Endothelial cell (in vitro differentiated cells): ENCODE measurements at regions not wholly inside any gene's neighbourhood (a gene's known extent, or its start where the extent isn't known, plus 50 kb on each side); places are given as distances from the start of the nearest gene placed in this dataset.

ENCODE experiments used
- DNase-seq: peaks from one replicate; pipeline ENCODE4 v3.0.0; 2021; ENCODE audit warnings: low spot score
- H3K27ac Mint-ChIP-seq: one replicate; pipeline ENCODE4 v1.8.0; 2021; ENCODE audit warnings: mixed read lengths, inconsistent platforms; ENCODE audit not compliant: unreplicated experiment
- H3K27me3 Mint-ChIP-seq: one replicate; pipeline ENCODE4 v1.8.0; 2021; ENCODE audit warnings: mild to moderate bottlenecking, moderate library complexity, mixed read lengths, inconsistent platforms; ENCODE audit not compliant: unreplicated experiment
- H3K36me3 Mint-ChIP-seq: one replicate; pipeline ENCODE4 v1.8.0; 2021; ENCODE audit warnings: mild to moderate bottlenecking, low read depth, mixed read lengths, inconsistent platforms; ENCODE audit not compliant: unreplicated experiment
- H3K4me1 Mint-ChIP-seq: one replicate; pipeline ENCODE4 v1.8.0; 2021; ENCODE audit warnings: mild to moderate bottlenecking, mixed read lengths, inconsistent platforms; ENCODE audit not compliant: unreplicated experiment
- H3K4me3 Mint-ChIP-seq: one replicate; pipeline ENCODE4 v1.8.0; 2021; ENCODE audit warnings: mild to moderate bottlenecking, mixed read lengths, inconsistent platforms; ENCODE audit not compliant: unreplicated experiment
- H3K9me3 Mint-ChIP-seq: one replicate; pipeline ENCODE4 v1.8.0; 2021; ENCODE audit warnings: mixed read lengths, inconsistent platforms; ENCODE audit not compliant: unreplicated experiment
- TF ChIP-seq, protein P1 (sequence below): fragments of 200-600 bp; sonication (generic); IDR thresholded peaks from one replicate; pipeline ENCODE4 v1.5.0; 2021; ENCODE audit warnings: antibody characterized with exemption; ENCODE audit not compliant: unreplicated experiment

DNA sequence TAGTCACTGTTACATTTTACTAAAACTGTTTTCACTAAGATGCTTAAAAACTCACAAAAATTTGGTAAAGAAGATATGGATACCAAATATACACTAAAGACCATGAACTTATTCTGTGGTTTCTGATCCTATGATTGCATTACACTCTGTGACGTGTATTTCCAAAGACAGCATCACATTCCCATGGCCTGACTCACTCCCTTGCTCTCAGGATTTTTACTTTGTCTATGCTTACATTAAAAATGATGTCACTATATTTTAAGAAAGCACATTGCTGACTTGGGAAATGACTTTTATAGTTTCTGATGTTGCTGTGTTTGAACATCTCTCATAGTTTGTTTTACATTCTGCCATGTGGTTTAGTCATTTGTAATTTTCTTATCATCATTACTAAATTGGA lies 327.9 kb upstream of the MAGEB18 start:
- TF ChIP-seq, protein P1, sequence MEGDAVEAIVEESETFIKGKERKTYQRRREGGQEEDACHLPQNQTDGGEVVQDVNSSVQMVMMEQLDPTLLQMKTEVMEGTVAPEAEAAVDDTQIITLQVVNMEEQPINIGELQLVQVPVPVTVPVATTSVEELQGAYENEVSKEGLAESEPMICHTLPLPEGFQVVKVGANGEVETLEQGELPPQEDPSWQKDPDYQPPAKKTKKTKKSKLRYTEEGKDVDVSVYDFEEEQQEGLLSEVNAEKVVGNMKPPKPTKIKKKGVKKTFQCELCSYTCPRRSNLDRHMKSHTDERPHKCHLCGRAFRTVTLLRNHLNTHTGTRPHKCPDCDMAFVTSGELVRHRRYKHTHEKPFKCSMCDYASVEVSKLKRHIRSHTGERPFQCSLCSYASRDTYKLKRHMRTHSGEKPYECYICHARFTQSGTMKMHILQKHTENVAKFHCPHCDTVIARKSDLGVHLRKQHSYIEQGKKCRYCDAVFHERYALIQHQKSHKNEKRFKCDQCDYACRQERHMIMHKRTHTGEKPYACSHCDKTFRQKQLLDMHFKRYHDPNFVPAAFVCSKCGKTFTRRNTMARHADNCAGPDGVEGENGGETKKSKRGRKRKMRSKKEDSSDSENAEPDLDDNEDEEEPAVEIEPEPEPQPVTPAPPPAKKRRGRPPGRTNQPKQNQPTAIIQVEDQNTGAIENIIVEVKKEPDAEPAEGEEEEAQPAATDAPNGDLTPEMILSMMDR: no peak
- Mint-ChIP-seq H3K27ac (no peak overlapping the region), H3K9me3 (no peaks in the 10 kb centered on the region), H3K27me3 (no peaks in the 10 kb centered on the region), H3K36me3 (no peaks in the 10 kb centered on the region), H3K4me3 (no peak overlapping the region), H3K4me1 (no peaks in the 10 kb centered on the region)
- DNase-seq: no peak

- Mint-ChIP-seq H3K9me3 (no peaks in the 10 kb centered on the region), H3K27me3 (peaks cover 1% of the 10 kb centered on the region), H3K36me3 (no peaks in the 10 kb centered on the region), H3K4me1 (no peaks in the 10 kb centered on the region), H3K4me3 (no peak overlapping the region), H3K27ac (no peak overlapping the region)
- no peak for DNase-seq
- TF ChIP-seq, protein P1: no peak
Observed at GRCh38 chrX:25819879-25820278, 318.3 kb upstream of the MAGEB18 start.

GRCh38 chrX:25851141-25851540 lies 287.0 kb upstream of the MAGEB18 start:
- Mint-ChIP-seq H3K9me3 (no peaks in the 10 kb centered on the region), H3K27ac (no peak overlapping the region), H3K4me1 (no peaks in the 10 kb centered on the region), H3K27me3 (no peaks in the 10 kb centered on the region), H3K4me3 (no peak overlapping the region), H3K36me3 (no peaks in the 10 kb centered on the region)
- DNase-seq: no peak
- TF ChIP-seq, protein P1: no peak

- H3K9me3 Mint-ChIP-seq: no peaks in the 10 kb centered on the region
- TF ChIP-seq, protein P1: no peak
- H3K27me3 Mint-ChIP-seq: no peaks in the 10 kb centered on the region
- DNase-seq: no peak
- H3K4me3 Mint-ChIP-seq: no peak overlapping the region
- no peaks in the 10 kb centered on the region for H3K4me1 Mint-ChIP-seq
- H3K36me3 Mint-ChIP-seq: no peaks in the 10 kb centered on the region
- no peak overlapping the region for H3K27ac Mint-ChIP-seq
Observed at GRCh38 chrX:25853002-25853479, 285.1 kb upstream of the MAGEB18 start.

- Mint-ChIP-seq H3K36me3 (no peaks in the 10 kb centered on the region), H3K27ac (no peak overlapping the region), H3K9me3 (no peaks in the 10 kb centered on the region), H3K4me1 (no peaks in the 10 kb centered on the region), H3K4me3 (no peak overlapping the region), H3K27me3 (no peaks in the 10 kb centered on the region)
- TF ChIP-seq, protein P1: no peak
- DNase-seq: no peak
Observed at GRCh38 chrX:25858273-25858880, 279.8 kb upstream of the MAGEB18 start.
